ENCODE measurements at regions not wholly inside any gene's neighbourhood (a gene's known extent, or its start where the extent isn't known, plus 50 kb on each side); places are given as distances from the start of the nearest gene placed in this dataset.

GRCh38 chr6:14759976-14760672, 485.7 kb upstream of the JARID2 start:
- no peaks in the 10 kb centered on the region for H3K27me3 ChIP-seq (ENCODE audit: insufficient read depth, low read length)
- H3K36me3 ChIP-seq (ENCODE audit: insufficient read depth, low read length), result no peaks in the 10 kb centered on the region
- WGBS, result 95% methylated on average over 4 of the region's 4 CpGs
- no peak overlapping the region for H3K27ac ChIP-seq (ENCODE audit: low read depth, low read length)
- H3K4me3 ChIP-seq (ENCODE audit: low read length), result no peak overlapping the region
- H3K4me1 ChIP-seq (ENCODE audit: insufficient read depth, low read length), result 0 out of 2 replicates have a peak, but pooled peaks cover 11% of the 10 kb centered on the region
- H3K9ac ChIP-seq (ENCODE audit: low read depth, low read length), result no peak overlapping the region
- no peaks in the 10 kb centered on the region for H3K9me3 ChIP-seq (ENCODE audit: insufficient read depth, low read depth, low read length)

DNA sequence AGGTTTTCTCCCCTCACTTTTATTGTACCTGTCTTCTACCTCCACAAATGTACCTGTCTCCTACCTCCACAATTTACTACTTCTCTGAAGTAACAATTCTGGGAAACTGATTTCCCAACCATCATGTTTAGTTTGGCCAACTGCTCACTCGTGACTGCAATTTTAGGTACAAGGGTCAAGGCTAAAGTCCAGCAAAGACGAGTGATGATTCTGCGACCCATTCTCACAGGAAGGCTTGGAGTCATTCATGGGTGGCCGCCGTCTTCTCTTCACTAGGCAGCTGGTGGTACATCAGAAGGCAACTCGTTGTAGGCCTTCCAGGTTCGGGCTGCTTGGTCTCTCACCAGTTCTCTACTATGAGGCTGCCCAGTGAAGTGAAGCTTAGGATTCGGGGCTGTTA, 483.8 kb upstream of the JARID2 start:
- Histone ChIP-seq H3K27ac (ENCODE audit: low read depth, low read length) (no peak overlapping the region), H3K9ac (ENCODE audit: low read depth, low read length) (no peak overlapping the region), H3K4me1 (ENCODE audit: insufficient read depth, low read length) (0 out of 2 replicates have a peak, but pooled peaks cover 11% of the 10 kb centered on the region), H3K4me3 (ENCODE audit: low read length) (no peak overlapping the region), H3K27me3 (ENCODE audit: insufficient read depth, low read length) (no peaks in the 10 kb centered on the region), H3K9me3 (ENCODE audit: insufficient read depth, low read depth, low read length) (no peaks in the 10 kb centered on the region), H3K36me3 (ENCODE audit: insufficient read depth, low read length) (no peaks in the 10 kb centered on the region)
- 94% methylated on average over 8 of the region's 8 CpGs for WGBS

- Histone ChIP-seq H3K9me3 (ENCODE audit: insufficient read depth, low read depth, low read length) (no peaks in the 10 kb centered on the region), H3K4me1 (ENCODE audit: insufficient read depth, low read length) (0 out of 2 replicates have a peak, but pooled peaks cover 11% of the 10 kb centered on the region), H3K36me3 (ENCODE audit: insufficient read depth, low read length) (no peaks in the 10 kb centered on the region), H3K27ac (ENCODE audit: low read depth, low read length) (no peak overlapping the region), H3K27me3 (ENCODE audit: insufficient read depth, low read length) (no peaks in the 10 kb centered on the region), H3K9ac (ENCODE audit: low read depth, low read length) (no peak overlapping the region), H3K4me3 (ENCODE audit: low read length) (no peak overlapping the region)
- WGBS, result 80% methylated on average over 6 of the region's 6 CpGs
Measured at GRCh38 chr6:14763139-14763538, 482.7 kb upstream of the JARID2 start.

- Histone ChIP-seq H3K4me3 (ENCODE audit: low read length) (no peak overlapping the region), H3K9me3 (ENCODE audit: insufficient read depth, low read depth, low read length) (no peaks in the 10 kb centered on the region), H3K36me3 (ENCODE audit: insufficient read depth, low read length) (no peaks in the 10 kb centered on the region), H3K4me1 (ENCODE audit: insufficient read depth, low read length) (0 out of 2 replicates have a peak, but pooled peaks cover 6% of the 10 kb centered on the region), H3K27me3 (ENCODE audit: insufficient read depth, low read length) (no peaks in the 10 kb centered on the region), H3K27ac (ENCODE audit: low read depth, low read length) (no peak overlapping the region), H3K9ac (ENCODE audit: low read depth, low read length) (no peak overlapping the region)
- 80% methylated on average over 1 of the region's 1 CpG for WGBS
Measured at GRCh38 chr6:14763616-14764015, 482.3 kb upstream of the JARID2 start.

GRCh38 chr6:14765106-14765505, 480.8 kb upstream of the JARID2 start:
- Histone ChIP-seq H3K27ac (ENCODE audit: low read depth, low read length) (no peak overlapping the region), H3K36me3 (ENCODE audit: insufficient read depth, low read length) (no peaks in the 10 kb centered on the region), H3K4me3 (ENCODE audit: low read length) (no peak overlapping the region), H3K9ac (ENCODE audit: low read depth, low read length) (no peak overlapping the region), H3K4me1 (ENCODE audit: insufficient read depth, low read length) (no peaks in the 10 kb centered on the region), H3K27me3 (ENCODE audit: insufficient read depth, low read length) (no peaks in the 10 kb centered on the region), H3K9me3 (ENCODE audit: insufficient read depth, low read depth, low read length) (no peaks in the 10 kb centered on the region)
- 95% methylated on average over 6 of the region's 6 CpGs for WGBS

GRCh38 chr6:14765721-14766390, 480.0 kb upstream of the JARID2 start:
- Histone ChIP-seq H3K9ac (ENCODE audit: low read depth, low read length) (no peak overlapping the region), H3K27me3 (ENCODE audit: insufficient read depth, low read length) (no peaks in the 10 kb centered on the region), H3K4me1 (ENCODE audit: insufficient read depth, low read length) (no peaks in the 10 kb centered on the region), H3K4me3 (ENCODE audit: low read length) (no peak overlapping the region), H3K9me3 (ENCODE audit: insufficient read depth, low read depth, low read length) (no peaks in the 10 kb centered on the region), H3K27ac (ENCODE audit: low read depth, low read length) (no peak overlapping the region), H3K36me3 (ENCODE audit: insufficient read depth, low read length) (no peaks in the 10 kb centered on the region)
- 100% methylated on average over 2 of the region's 3 CpGs for WGBS

- no peak overlapping the region for H3K9ac ChIP-seq (ENCODE audit: low read depth, low read length)
- no peak overlapping the region for H3K27ac ChIP-seq (ENCODE audit: low read depth, low read length)
- H3K27me3 ChIP-seq (ENCODE audit: insufficient read depth, low read length), result no peaks in the 10 kb centered on the region
- H3K4me3 ChIP-seq (ENCODE audit: low read length), result no peak overlapping the region
- no peaks in the 10 kb centered on the region for H3K4me1 ChIP-seq (ENCODE audit: insufficient read depth, low read length)
- no peaks in the 10 kb centered on the region for H3K36me3 ChIP-seq (ENCODE audit: insufficient read depth, low read length)
- 95% methylated on average over 8 of the region's 8 CpGs for WGBS
- no peaks in the 10 kb centered on the region for H3K9me3 ChIP-seq (ENCODE audit: insufficient read depth, low read depth, low read length)
Measured at GRCh38 chr6:14766391-14766994, 479.4 kb upstream of the JARID2 start.

GRCh38 chr6:14767226-14767625, 478.6 kb upstream of the JARID2 start:
- WGBS, result 90% methylated on average over 4 of the region's 5 CpGs
- H3K4me3 ChIP-seq (ENCODE audit: low read length), result no peak overlapping the region
- no peaks in the 10 kb centered on the region for H3K27me3 ChIP-seq (ENCODE audit: insufficient read depth, low read length)
- peaks cover 3% of the 10 kb centered on the region for H3K4me1 ChIP-seq (ENCODE audit: insufficient read depth, low read length)
- H3K36me3 ChIP-seq (ENCODE audit: insufficient read depth, low read length), result no peaks in the 10 kb centered on the region
- H3K27ac ChIP-seq (ENCODE audit: low read depth, low read length), result no peak overlapping the region
- H3K9ac ChIP-seq (ENCODE audit: low read depth, low read length), result no peak overlapping the region
- H3K9me3 ChIP-seq (ENCODE audit: insufficient read depth, low read depth, low read length), result no peaks in the 10 kb centered on the region

DNA sequence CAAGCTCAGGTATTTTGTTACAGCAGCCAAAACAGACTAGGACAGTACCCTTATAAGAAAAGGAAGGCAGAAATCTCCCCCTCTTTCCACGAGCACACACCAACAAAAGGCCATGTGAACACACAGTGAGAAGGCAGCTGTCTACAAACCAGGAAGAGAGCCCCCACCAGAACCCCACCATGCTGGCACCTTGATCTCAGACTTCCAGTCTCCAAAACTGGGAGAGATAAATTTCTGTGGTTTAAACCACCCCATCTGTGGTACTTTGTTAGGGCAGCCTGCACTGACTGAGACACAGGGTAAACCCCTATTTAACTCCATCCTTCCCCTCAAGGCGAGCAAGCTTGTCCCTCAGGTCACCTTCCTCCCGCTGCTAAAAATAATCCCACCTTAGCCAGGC, 475.8 kb upstream of the JARID2 start:
- no peak overlapping the region for H3K9ac ChIP-seq (ENCODE audit: low read depth, low read length)
- no peaks in the 10 kb centered on the region for H3K9me3 ChIP-seq (ENCODE audit: insufficient read depth, low read depth, low read length)
- H3K27ac ChIP-seq (ENCODE audit: low read depth, low read length), result no peak overlapping the region
- WGBS, result 83% methylated on average over 3 of the region's 3 CpGs
- H3K4me3 ChIP-seq (ENCODE audit: low read length), result no peak overlapping the region
- no peaks in the 10 kb centered on the region for H3K36me3 ChIP-seq (ENCODE audit: insufficient read depth, low read length)
- peaks cover 7% of the 10 kb centered on the region for H3K4me1 ChIP-seq (ENCODE audit: insufficient read depth, low read length)
- H3K27me3 ChIP-seq (ENCODE audit: insufficient read depth, low read length), result no peaks in the 10 kb centered on the region

GRCh38 chr6:14770572-14770971, 475.3 kb upstream of the JARID2 start:
- Histone ChIP-seq H3K36me3 (ENCODE audit: insufficient read depth, low read length) (no peaks in the 10 kb centered on the region), H3K27ac (ENCODE audit: low read depth, low read length) (no peak overlapping the region), H3K27me3 (ENCODE audit: insufficient read depth, low read length) (no peaks in the 10 kb centered on the region), H3K4me1 (ENCODE audit: insufficient read depth, low read length) (peaks cover 7% of the 10 kb centered on the region), H3K9ac (ENCODE audit: low read depth, low read length) (no peak overlapping the region), H3K4me3 (ENCODE audit: low read length) (no peak overlapping the region), H3K9me3 (ENCODE audit: insufficient read depth, low read depth, low read length) (no peaks in the 10 kb centered on the region)
- over 99% methylated on average over 6 of the region's 6 CpGs for WGBS

DNA sequence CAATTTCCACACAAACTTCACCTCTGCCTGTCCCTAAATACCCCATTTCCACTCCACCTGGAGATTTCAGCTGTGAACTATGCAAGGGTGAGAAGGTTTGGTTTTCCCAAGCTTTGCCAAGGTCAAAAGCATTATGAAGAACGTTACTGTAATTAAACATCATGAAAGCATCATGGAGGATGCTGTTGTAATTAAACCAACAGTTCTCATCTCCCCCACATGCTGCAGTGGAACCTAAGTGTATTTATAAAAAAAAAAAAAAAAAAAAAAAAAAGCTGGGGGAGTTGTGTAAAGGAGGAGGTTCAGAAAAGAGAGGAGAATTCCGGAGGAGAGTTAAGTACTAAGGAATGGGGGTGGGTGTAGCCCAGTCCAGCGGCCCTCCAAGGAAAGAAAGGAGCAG, 474.9 kb upstream of the JARID2 start:
- Histone ChIP-seq H3K4me1 (ENCODE audit: insufficient read depth, low read length) (peaks cover 7% of the 10 kb centered on the region), H3K27ac (ENCODE audit: low read depth, low read length) (no peak overlapping the region), H3K9ac (ENCODE audit: low read depth, low read length) (no peak overlapping the region), H3K36me3 (ENCODE audit: insufficient read depth, low read length) (no peaks in the 10 kb centered on the region), H3K9me3 (ENCODE audit: insufficient read depth, low read depth, low read length) (no peaks in the 10 kb centered on the region), H3K4me3 (ENCODE audit: low read length) (no peak overlapping the region), H3K27me3 (ENCODE audit: insufficient read depth, low read length) (no peaks in the 10 kb centered on the region)
- 83% methylated on average over 2 of the region's 3 CpGs for WGBS
